ENCODE measurements at regions not wholly inside any gene's neighbourhood (a gene's known extent, or its start where the extent isn't known, plus 50 kb on each side); places are given as distances from the start of the nearest gene placed in this dataset.

DNA sequence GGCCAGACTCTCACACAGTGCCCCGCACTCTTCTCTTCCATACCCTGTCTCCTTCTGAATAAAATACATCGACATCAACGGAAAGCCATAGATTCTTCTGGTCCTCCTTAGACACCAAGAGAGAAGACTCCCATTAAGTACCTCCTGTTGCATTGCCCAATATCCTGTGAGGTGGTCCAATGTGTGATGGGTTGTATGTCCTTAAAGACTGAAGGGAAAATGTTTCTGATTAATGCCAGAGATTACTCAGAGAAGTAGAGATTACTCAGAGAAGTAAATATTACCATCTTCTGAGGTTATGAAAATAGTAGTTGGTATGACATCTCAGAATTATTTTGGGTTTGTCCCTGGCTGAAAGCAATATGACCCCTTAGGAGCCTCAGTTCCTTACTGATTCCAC, 60.8 kb upstream of the GALNT15 start:
- RAD21 ChIA-PET (ENCODE audit: unreplicated experiment) = no interaction called here
- BruUV-seq (replicated peaks) = no TSS peak
- ATAC-seq = no peak

More for the DNA sequence above, 60.8 kb upstream of the GALNT15 start:
- Histone ChIP-seq H3K27ac (ENCODE audit: control insufficient read depth, insufficient read depth) (no peak overlapping the region), H3K9ac (ENCODE audit: control insufficient read depth, insufficient read depth, low read length) (no peak overlapping the region), H2AFZ (ENCODE audit: control insufficient read depth, low read depth, low read length) (no peak overlapping the region), H3K27me3 (replicated peaks in 1 of 2; ENCODE audit: control insufficient read depth in 2 of 2, insufficient read depth in 2 of 2, low read length in 1 of 2) (no peaks in the 10 kb centered on the region), H3K4me3 (no peak overlapping the region), H3K36me3 (ENCODE audit: control insufficient read depth in 2 of 2, insufficient read depth in 2 of 2, low read length in 1 of 2) (no peaks in the 10 kb centered on the region), H4K20me1 (ENCODE audit: control insufficient read depth, insufficient read depth) (no peaks in the 10 kb centered on the region), H3K79me2 (ENCODE audit: control insufficient read depth, insufficient read depth, low read length) (no peaks in the 10 kb centered on the region), H3K9me3 (replicated peaks; ENCODE audit: control insufficient read depth, insufficient read depth, low read length) (no peaks in the 10 kb centered on the region; the same call in 1 of the 3 replicates), H3K4me2 (ENCODE audit: control insufficient read depth, insufficient read depth) (no peak overlapping the region), H3K4me1 (ENCODE audit: control insufficient read depth, insufficient read depth, low read length) (no peaks in the 10 kb centered on the region)
- 31% methylated on average over 3 of the region's 3 CpGs for WGBS (ENCODE audit: insufficient coverage, insufficient replicate concordance, low lambda C conversion rate, missing lambda C conversion rate)
- FAIRE-seq (no peak), DNase-seq (ENCODE audit: low read depth, low spot score) (no peak)
- in situ Hi-C loops (cut with MboI) (no loop called here), intact Hi-C loops (cut with micrococcal nuclease; ENCODE audit: unreplicated experiment) (no loop called here)
- POLR2A ChIA-PET = no interaction called here
- CTCF ChIA-PET = no interaction called here
- no peak for TF ChIP-seq MTA3 (IDR thresholded peaks at IDR 0.05; ENCODE audit: borderline replicate concordance, low read length)
- TF ChIP-seq ESRRA (IDR thresholded peaks at IDR 0.05; ENCODE audit: low read length) = no peak
- no peak for TF ChIP-seq RB1 (IDR thresholded peaks at IDR 0.05; ENCODE audit: borderline replicate concordance)
- no peak for TF ChIP-seq PAX8 (IDR thresholded peaks at IDR 0.05)
- no peak for TF ChIP-seq NR2F1 (conservative IDR thresholded peaks at IDR 0.05)
- TF ChIP-seq CBX3 (IDR thresholded peaks at IDR 0.05; ENCODE audit: borderline replicate concordance, low read depth) = no peak
- TF ChIP-seq NR2C1 (IDR thresholded peaks at IDR 0.05) = no peak
- no peak for TF ChIP-seq RFX5 (IDR thresholded peaks at IDR 0.05; ENCODE audit: low read depth, low read length)
- TF ChIP-seq MXI1 (IDR thresholded peaks at IDR 0.05; ENCODE audit: low read depth, low read length) = no peak
- no peak for TF ChIP-seq ATF2 (IDR thresholded peaks at IDR 0.05; ENCODE audit: low read length)
- TF ChIP-seq ZNF274 (IDR thresholded peaks at IDR 0.05; ENCODE audit: insufficient read depth, insufficient read length) = no peak
- no peak for TF ChIP-seq KDM1A (IDR thresholded peaks at IDR 0.05; ENCODE audit: borderline replicate concordance)
- no peak for TF ChIP-seq STAT1 (conservative IDR thresholded peaks at IDR 0.05)
- TF ChIP-seq, protein P1, sequence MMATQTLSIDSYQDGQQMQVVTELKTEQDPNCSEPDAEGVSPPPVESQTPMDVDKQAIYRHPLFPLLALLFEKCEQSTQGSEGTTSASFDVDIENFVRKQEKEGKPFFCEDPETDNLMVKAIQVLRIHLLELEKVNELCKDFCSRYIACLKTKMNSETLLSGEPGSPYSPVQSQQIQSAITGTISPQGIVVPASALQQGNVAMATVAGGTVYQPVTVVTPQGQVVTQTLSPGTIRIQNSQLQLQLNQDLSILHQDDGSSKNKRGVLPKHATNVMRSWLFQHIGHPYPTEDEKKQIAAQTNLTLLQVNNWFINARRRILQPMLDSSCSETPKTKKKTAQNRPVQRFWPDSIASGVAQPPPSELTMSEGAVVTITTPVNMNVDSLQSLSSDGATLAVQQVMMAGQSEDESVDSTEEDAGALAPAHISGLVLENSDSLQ (IDR thresholded peaks at IDR 0.05) = no peak
- no peak for TF ChIP-seq ZBED1 (IDR thresholded peaks at IDR 0.05; ENCODE audit: borderline replicate concordance)
- no peak for TF ChIP-seq PBX3 (IDR thresholded peaks at IDR 0.05; ENCODE audit: insufficient replicate concordance, low read depth, low read length)
- no peak for TF ChIP-seq JUND (IDR thresholded peaks at IDR 0.05; ENCODE audit: low read depth, low read length)
- TF ChIP-seq STAT3 (IDR thresholded peaks at IDR 0.05; ENCODE audit: low read depth, low read length) = no peak
- TF ChIP-seq CREM (IDR thresholded peaks at IDR 0.05; ENCODE audit: low read depth) = no peak
- SMC1A ChIA-PET (ENCODE audit: uncharacterized antibody, unreplicated experiment) = no interaction called here

Measured in GM12878 (cell line).